AML-193 (cell line): ENCODE measurements at regions not wholly inside any gene's neighbourhood (a gene's known extent, or its start where the extent isn't known, plus 50 kb on each side); places are given as distances from the start of the nearest gene placed in this dataset.

Experiments
- DNase-seq, 2 experiments: peaks; one replicate each; lab custom pipeline; 2025; lab: John Stamatoyannopoulos, UW

DNA sequence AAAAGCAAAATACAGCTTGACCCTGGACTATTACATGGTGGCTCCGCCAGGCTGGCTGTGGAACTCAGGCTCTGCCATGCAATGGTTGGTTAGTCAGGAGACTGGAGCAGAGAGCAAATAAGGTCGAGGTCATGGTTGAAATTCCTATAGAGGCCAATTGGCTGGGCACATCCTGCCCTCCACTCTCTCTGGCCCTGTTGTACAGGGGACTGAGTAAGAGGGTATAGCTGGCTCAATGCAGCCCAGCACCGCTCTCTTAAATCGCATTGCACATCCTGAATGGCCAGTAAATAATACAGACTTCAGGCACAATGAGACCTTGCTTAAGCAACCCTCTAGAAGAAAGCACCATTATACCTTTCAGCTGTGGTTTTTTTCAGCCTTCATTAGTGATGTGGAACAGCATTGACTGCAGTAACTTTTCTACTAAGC lies 59.3 kb upstream of the PPP2R5A start:
- DNase-seq, result no peak

- no peak for DNase-seq
These were observed 58.7 kb upstream of the PPP2R5A start for GRCh38 chr1:212226467-212226866.

DNA sequence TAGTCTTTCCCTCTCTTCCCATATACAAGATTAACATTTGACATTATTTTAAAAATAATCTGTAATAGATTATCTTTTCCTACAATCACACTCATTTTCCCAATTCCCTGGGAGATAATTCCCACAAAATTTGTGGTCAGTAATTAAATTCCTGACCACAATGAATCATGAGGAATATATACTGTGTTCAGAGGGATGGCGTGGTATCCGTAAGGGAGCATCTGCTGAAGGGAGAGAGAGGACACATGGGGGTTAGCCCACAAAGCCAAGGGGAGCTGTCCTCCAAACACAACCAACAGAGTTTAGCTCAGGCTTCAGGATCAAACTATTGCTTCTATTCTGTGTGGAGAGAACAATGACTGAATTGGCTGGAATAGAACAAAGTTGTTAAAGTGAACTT lies 57.1 kb upstream of the PPP2R5A start:
- no peak for DNase-seq

DNA sequence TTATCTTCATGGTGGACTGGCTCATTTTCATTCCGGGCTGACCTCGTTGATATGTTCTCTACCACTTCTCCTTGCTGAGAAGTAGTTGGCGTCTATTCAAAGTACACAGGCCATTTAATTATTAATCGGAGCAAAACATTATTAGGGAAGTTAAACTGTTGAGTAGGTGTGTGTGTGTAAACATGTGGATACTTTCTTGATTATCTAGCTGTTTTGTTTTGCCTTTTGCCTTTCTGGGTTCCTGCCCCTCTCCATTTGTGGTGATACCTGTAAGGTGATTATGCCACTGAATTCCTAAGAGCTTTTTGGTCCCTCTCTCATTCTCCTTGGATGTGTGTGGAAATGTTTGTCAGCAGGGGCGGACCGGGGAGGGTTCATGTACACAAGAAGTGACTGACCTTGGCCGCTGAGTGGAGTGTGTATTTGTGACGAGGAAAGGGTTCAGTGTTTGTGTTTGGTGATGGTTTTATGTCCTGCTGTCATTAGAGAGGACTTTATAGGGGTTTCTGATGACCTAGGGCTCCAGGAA lies 56.6 kb upstream of the PPP2R5A start:
- no peak for DNase-seq

- DNase-seq, result no peak
These were observed 55.6 kb upstream of the PPP2R5A start for GRCh38 chr1:212229654-212230053.

- DNase-seq, result no peak
These were observed 54.9 kb upstream of the PPP2R5A start for GRCh38 chr1:212230329-212230728.

DNA sequence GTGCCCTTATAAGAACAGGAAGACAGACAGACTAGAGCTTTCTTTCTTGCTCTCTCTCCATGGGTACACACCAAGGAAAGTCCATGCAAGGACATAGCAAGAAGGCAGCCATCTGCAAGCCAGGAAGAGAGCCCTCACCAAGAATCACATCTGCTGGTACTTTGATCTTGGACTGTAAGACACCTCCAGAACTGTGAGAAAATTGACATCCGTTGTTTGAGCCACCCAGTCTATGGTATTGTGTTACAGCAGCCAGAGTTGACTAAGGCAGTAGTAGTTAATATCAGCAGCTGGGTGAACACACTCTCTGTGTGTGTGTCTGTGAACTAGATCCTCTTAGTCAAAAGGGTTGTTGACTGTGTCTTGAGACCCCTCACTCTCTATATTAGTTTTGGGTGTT lies 53.8 kb upstream of the PPP2R5A start:
- no peak for DNase-seq

GRCh38 chr1:212232090-212232489 lies 53.1 kb upstream of the PPP2R5A start:
- peak; percentile 28 to 29 for DNase-seq

GRCh38 chr1:212233321-212233720 lies 51.9 kb upstream of the PPP2R5A start:
- no peak for DNase-seq

DNA sequence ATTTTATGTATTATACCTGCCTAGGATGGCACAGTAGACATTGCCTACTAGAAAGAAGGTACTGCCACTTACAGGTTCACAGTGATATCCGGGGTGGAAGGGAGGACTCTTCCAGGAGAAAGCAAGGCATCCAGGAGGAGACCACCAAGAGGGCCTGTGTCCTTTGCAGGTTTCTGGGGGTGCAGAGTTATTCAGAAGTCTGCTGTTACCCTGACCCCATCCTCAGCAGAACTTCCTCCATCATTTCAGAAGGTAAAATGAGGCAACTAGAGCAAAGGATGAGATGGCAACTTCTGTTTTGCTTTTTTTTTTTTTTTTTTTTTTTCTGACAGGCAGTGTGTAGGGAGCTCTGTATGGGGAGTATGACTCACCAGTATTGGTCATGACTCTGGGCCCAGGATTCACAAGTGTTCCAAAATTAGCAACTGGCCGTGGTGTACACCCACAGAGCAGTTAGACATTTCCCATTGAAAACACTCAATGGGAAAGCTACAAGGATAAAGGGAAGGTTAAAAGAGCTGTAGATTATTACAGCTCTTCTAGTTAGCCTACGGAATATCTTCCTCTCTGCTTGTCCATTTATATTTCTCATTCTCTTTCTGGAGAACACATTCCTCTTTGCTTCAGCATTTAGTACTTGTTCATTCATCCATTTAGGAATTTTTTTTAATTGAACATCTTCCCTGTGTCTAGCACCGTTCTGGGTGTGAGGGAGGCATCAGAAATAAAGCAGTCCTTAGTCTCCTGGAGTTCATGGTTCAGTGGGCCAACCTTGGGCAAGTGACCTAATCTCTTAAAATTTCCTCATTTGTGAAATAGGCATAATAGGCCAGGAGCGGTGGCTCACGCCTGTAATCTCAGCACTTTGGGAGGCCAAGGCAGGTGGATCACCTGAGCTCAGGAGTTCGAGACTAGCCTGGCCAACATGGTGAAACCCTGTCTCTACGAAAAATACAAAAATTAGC lies 50.5 kb upstream of the PPP2R5A start:
- peak; percentile 68 to 83 for DNase-seq
